H1 (cell line): ENCODE measurements at regions not wholly inside any gene's neighbourhood (a gene's known extent, or its start where the extent isn't known, plus 50 kb on each side); places are given as distances from the start of the nearest gene placed in this dataset.

Experiments used
- CTCF ChIA-PET: fragments of 300-600 bp; sonication (Branson Sonifier 250); formaldehyde crosslinking; loops from one replicate; lab custom pipeline; 2021; ENCODE audit not compliant: partially characterized antibody; lab: Charles Lee
- POLR2A ChIA-PET: fragments of 300-600 bp; sonication (Branson Sonifier 250); formaldehyde crosslinking; loops from one replicate; lab custom pipeline; 2021; ENCODE audit warnings: inconsistent platforms; ENCODE audit not compliant: partially characterized antibody; lab: Charles Lee
- DNase-seq, 2 experiments: peaks; one replicate each; pipeline versions ENCODE4 v3.0.0 to v3.0.0-alpha.2; 2010 to 2022; ENCODE audit warnings: low spot score in 2 of 2, low read depth in 1 of 2, mixed read lengths in 1 of 2
- FAIRE-seq: peaks from 2 replicates; lab custom pipeline; 2011; peaks lifted over from hg19 to GRCh38; lab: Jason Lieb, UNC
- H2AFZ ChIP-seq: 2 replicates; pipeline ENCODE4 v1.8.1; 2012; ENCODE audit warnings: low read length, inconsistent platforms
- H2AK5ac ChIP-seq: 2 replicates; pipeline ENCODE4 v1.6.1; 2013; ENCODE audit warnings: low read depth, low read length
- H2BK120ac ChIP-seq: replicated peaks from 2 replicates; pipeline ENCODE3; 2013; ENCODE audit warnings: low read depth, low read length, inconsistent platforms
- H2BK12ac ChIP-seq: 2 replicates; pipeline ENCODE4 v1.6.1; 2013; ENCODE audit warnings: low read depth, low read length
- H2BK15ac ChIP-seq: 2 replicates; pipeline ENCODE4 v1.6.1; 2013; ENCODE audit warnings: low read length
- H2BK20ac ChIP-seq: 2 replicates; pipeline ENCODE4 v1.6.1; 2013; ENCODE audit warnings: low read length
- H2BK5ac ChIP-seq: 2 replicates; pipeline ENCODE4 v1.6.1; 2013; ENCODE audit warnings: low read depth, low read length
- H3K14ac ChIP-seq: 2 replicates; pipeline ENCODE4 v1.6.1; 2013; ENCODE audit warnings: inconsistent platforms; ENCODE audit not compliant: insufficient read length
- H3K18ac ChIP-seq: 2 replicates; pipeline ENCODE4 v1.6.1; 2013; ENCODE audit warnings: low read length; ENCODE audit errors: extremely low read depth
- H3K23ac ChIP-seq: 2 replicates; pipeline ENCODE4 v1.6.1; 2013; ENCODE audit warnings: inconsistent platforms; ENCODE audit not compliant: insufficient read length
- H3K23me2 ChIP-seq: 2 replicates; pipeline ENCODE4 v1.6.1; 2013; ENCODE audit warnings: low read depth, low read length
- H3K27ac ChIP-seq: 2 replicates; pipeline ENCODE4 v1.6.1; 2011; ENCODE audit warnings: low read depth, low read length, inconsistent platforms
- H3K27me3 ChIP-seq, 4 experiments: replicated peaks in 1 of 4; 1 replicate in 1 of 4; 2 replicates in 3 of 4; pipeline versions ENCODE4 v1.6.1 to v1.8.1; 2011 to 2013; ENCODE audit warnings: low read length in 3 of 4, mild to moderate bottlenecking in 3 of 4, inconsistent platforms in 2 of 4, mixed read lengths in 2 of 4, moderate library complexity in 1 of 4; ENCODE audit not compliant: control insufficient read depth in 3 of 4, insufficient read depth in 3 of 4; ENCODE audit errors: extremely low read depth in 1 of 4
- H3K36me3 ChIP-seq, 4 experiments: 2 replicates each; pipeline versions ENCODE4 v1.6.1 to v1.8.1; 2011 to 2013; ENCODE audit warnings: mild to moderate bottlenecking in 4 of 4, low read length in 3 of 4, moderate library complexity in 2 of 4, control low read depth in 1 of 4, inconsistent platforms in 1 of 4; ENCODE audit not compliant: insufficient read depth in 4 of 4, control insufficient read depth in 2 of 4
- H3K4ac ChIP-seq: replicated peaks from 2 replicates; pipeline ENCODE3; 2013; ENCODE audit warnings: low read length, low read depth, mixed read lengths, inconsistent platforms; ENCODE audit not compliant: insufficient read length
- H3K4me1 ChIP-seq, 4 experiments: replicated peaks in 1 of 4; 1 replicate in 1 of 4; 2 replicates in 3 of 4; pipeline versions ENCODE4 v1.6.1 to v1.8.1; 2011 to 2013; ENCODE audit warnings: low read length in 3 of 4, inconsistent platforms in 2 of 4, mixed read lengths in 1 of 4; ENCODE audit not compliant: insufficient read depth in 4 of 4, control insufficient read depth in 3 of 4
- H3K4me2 ChIP-seq, 2 experiments: 2 replicates each; pipeline versions ENCODE4 v1.6.1 to v1.8.1; 2011 to 2013; ENCODE audit warnings: low read depth in 2 of 2, low read length in 2 of 2, control low read depth in 1 of 2, inconsistent platforms in 1 of 2, mild to moderate bottlenecking in 1 of 2; ENCODE audit not compliant: insufficient read depth in 1 of 2
- H3K4me3 ChIP-seq, 4 experiments: fragments of 200-600, 300-600 bp in 1 of 4; sonication (generic), shearing (Covaris generic), sonication (Bioruptor Twin) in 1 of 4; 2 replicates each; pipeline versions ENCODE4 v1.5.1 to v1.8.1; 2011 to 2016; ENCODE audit warnings: low read length in 4 of 4, low read depth in 3 of 4, control low read depth in 2 of 4, inconsistent platforms in 2 of 4, mild to moderate bottlenecking in 2 of 4, mixed read lengths in 1 of 4, moderate library complexity in 1 of 4; ENCODE audit not compliant: insufficient read depth in 2 of 4; ENCODE audit errors: extremely low read depth in 1 of 4
- H3K56ac ChIP-seq: replicated peaks from 2 replicates; pipeline ENCODE3; 2013; ENCODE audit warnings: low read depth, mild to moderate bottlenecking, mixed read lengths, low read length, inconsistent platforms; ENCODE audit not compliant: insufficient read length
- H3K79me1 ChIP-seq: 2 replicates; pipeline ENCODE4 v1.6.1; 2013; ENCODE audit warnings: low read depth, low read length, control low read depth
- H3K79me2 ChIP-seq, 2 experiments: 2 replicates each; pipeline versions ENCODE4 v1.6.1 to v1.8.1; 2012 to 2013; ENCODE audit warnings: low read length in 2 of 2, mild to moderate bottlenecking in 2 of 2, inconsistent platforms in 1 of 2; ENCODE audit not compliant: insufficient read depth in 2 of 2, control insufficient read depth in 1 of 2
- H3K9ac ChIP-seq, 4 experiments: replicated peaks in 1 of 4; 1 replicate in 1 of 4; 2 replicates in 3 of 4; pipeline versions ENCODE4 v1.6.1 to v1.8.1; 2011 to 2013; ENCODE audit warnings: low read depth in 3 of 4, low read length in 3 of 4, control low read depth in 2 of 4, mild to moderate bottlenecking in 2 of 4, moderate library complexity in 2 of 4, inconsistent platforms in 1 of 4; ENCODE audit errors: extremely low read depth in 1 of 4
- H3K9me3 ChIP-seq, 2 experiments: 2 replicates each; pipeline versions ENCODE4 v1.6.1 to v1.8.1; 2012 to 2013; ENCODE audit warnings: mild to moderate bottlenecking in 2 of 2, moderate library complexity in 2 of 2, control low read depth in 1 of 2, inconsistent platforms in 1 of 2, low read depth in 1 of 2, low read length in 1 of 2, mixed read lengths in 1 of 2; ENCODE audit not compliant: insufficient read depth in 2 of 2
- H4K20me1 ChIP-seq, 2 experiments: replicated peaks in 1 of 2; 2 replicates each; pipeline versions ENCODE3 to v1.8.1; 2011 to 2013; ENCODE audit warnings: inconsistent platforms in 2 of 2, low read length in 2 of 2, mild to moderate bottlenecking in 1 of 2; ENCODE audit not compliant: insufficient read depth in 2 of 2, control insufficient read depth in 1 of 2
- H4K5ac ChIP-seq: 2 replicates; pipeline ENCODE4 v1.6.1; 2013; ENCODE audit warnings: low read length, low read depth, mixed read lengths, inconsistent platforms; ENCODE audit not compliant: insufficient read length
- H4K8ac ChIP-seq: 2 replicates; pipeline ENCODE4 v1.8.0; 2013; ENCODE audit warnings: mild to moderate bottlenecking, moderate library complexity, low read length, inconsistent platforms; ENCODE audit not compliant: insufficient read depth; ENCODE audit errors: extremely low read depth
- H4K91ac ChIP-seq: replicated peaks from 2 replicates; pipeline ENCODE3; 2013; ENCODE audit warnings: low read length, mixed read lengths, inconsistent platforms; ENCODE audit not compliant: insufficient read length
- CHD1 ChIP-seq: IDR thresholded peaks from 2 replicates; pipeline ENCODE4 v1.6.1; 2012; ENCODE audit warnings: low read depth, low read length, improper control_type of control experiment
- CTCF ChIP-seq, 3 experiments: IDR thresholded peaks; 1 replicate in 2 of 3; 2 replicates in 1 of 3; pipeline versions ENCODE4 v1.5.1 to v1.6.1; 2011; ENCODE audit warnings: low read length in 3 of 3, mild to moderate bottlenecking in 3 of 3, inconsistent platforms in 2 of 3, low read depth in 1 of 3, moderate library complexity in 1 of 3; ENCODE audit not compliant: insufficient read depth in 1 of 3; ENCODE audit errors: control extremely low read depth in 1 of 3
- EGR1 ChIP-seq: IDR thresholded peaks from 2 replicates; pipeline ENCODE4 v1.6.1; 2011; ENCODE audit warnings: low read depth, low read length, borderline replicate concordance
- FOSL1 ChIP-seq: IDR thresholded peaks from 2 replicates; pipeline ENCODE4 v1.6.1; 2011; ENCODE audit warnings: mild to moderate bottlenecking, low read depth, low read length, moderate library complexity; ENCODE audit not compliant: insufficient read depth
- POLR2A ChIP-seq, 2 experiments: IDR thresholded peaks; 1 replicate in 1 of 2; 2 replicates in 1 of 2; pipeline ENCODE4 v1.6.1; 2011; ENCODE audit warnings: low read depth in 2 of 2, low read length in 2 of 2, mild to moderate bottlenecking in 2 of 2; ENCODE audit errors: control extremely low read depth in 1 of 2
- RAD21 ChIP-seq, 2 experiments: IDR thresholded peaks in 1 of 2; conservative IDR thresholded peaks in 1 of 2; 2 replicates each; pipeline ENCODE4 v1.6.1; 2011; ENCODE audit warnings: low read depth in 2 of 2, low read length in 2 of 2, improper control_type of control experiment in 1 of 2, inconsistent platforms in 1 of 2, mild to moderate bottlenecking in 1 of 2, moderate library complexity in 1 of 2
- RFX5 ChIP-seq: IDR thresholded peaks from 2 replicates; pipeline ENCODE4 v1.6.1; 2011; ENCODE audit warnings: low read depth, low read length, improper control_type of control experiment, borderline replicate concordance
- SIN3A ChIP-seq, 2 experiments: IDR thresholded peaks in 1 of 2; conservative IDR thresholded peaks in 1 of 2; 2 replicates each; pipeline ENCODE4 v1.6.1; 2011 to 2012; ENCODE audit warnings: low read length in 2 of 2, improper control_type of control experiment in 1 of 2, low read depth in 1 of 2, mild to moderate bottlenecking in 1 of 2
- SP4 ChIP-seq: IDR thresholded peaks from 2 replicates; pipeline ENCODE4 v1.6.1; 2012; ENCODE audit warnings: low read length, inconsistent platforms
- TAF7 ChIP-seq: optimal IDR thresholded peaks from 2 replicates; pipeline ENCODE3; 2011; ENCODE audit warnings: low read depth, mild to moderate bottlenecking, inconsistent platforms, low read length, moderate library complexity, borderline replicate concordance
- WGBS, 2 experiments: shearing (Covaris generic) in 1 of 2; methylation state at CpG; one replicate each; pipeline versions ENCODE4 v1.1.6 to v1.1.7; 2013 to 2015; ENCODE audit warnings: low lambda C conversion rate in 2 of 2, mixed read lengths in 2 of 2, inconsistent platforms in 1 of 2, low coverage in 1 of 2, missing lambda C conversion rate in 1 of 2; ENCODE audit not compliant: insufficient replicate concordance in 2 of 2, insufficient coverage in 1 of 2, insufficient read length in 1 of 2; ENCODE audit errors: extremely low coverage in 1 of 2, missing lambda C conversion rate in 1 of 2; 5-methylcytosine and 5-hydroxymethylcytosine counted together
- TF ChIP-seq, protein P1 (sequence below): IDR thresholded peaks from 2 replicates; pipeline ENCODE4 v1.6.1; 2011; ENCODE audit warnings: low read depth, mild to moderate bottlenecking, low read length; ENCODE audit not compliant: insufficient read depth

DNA sequence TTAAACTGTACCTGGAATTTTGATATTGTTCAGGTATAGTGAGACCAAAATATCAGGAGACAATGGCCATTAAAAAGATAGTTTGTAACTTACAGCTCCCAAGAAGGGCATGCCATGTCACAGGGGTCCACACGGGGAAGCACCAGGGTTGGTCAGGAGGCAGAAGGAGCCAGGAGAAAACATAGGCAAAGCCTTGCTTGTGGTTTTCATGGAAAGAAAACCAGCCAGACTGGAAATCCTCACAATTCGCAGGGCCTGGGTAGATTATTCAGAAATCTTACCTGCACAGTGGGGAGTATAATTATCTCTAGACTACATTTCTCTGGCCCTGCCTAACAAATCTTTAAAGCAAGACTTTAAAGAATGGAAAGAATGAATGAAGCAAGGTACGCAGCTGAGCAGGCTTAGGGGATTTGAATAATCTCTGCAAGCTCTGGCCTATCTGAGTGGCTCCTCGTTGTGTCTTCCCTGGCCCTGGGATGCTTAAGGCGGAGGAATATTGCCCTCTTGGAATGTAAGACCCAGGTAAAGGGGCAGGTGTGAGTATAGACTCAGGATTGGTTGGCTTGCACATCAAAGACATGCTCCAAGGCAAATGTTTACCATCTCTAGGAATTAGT, 66.9 kb upstream of the CDC42EP3 start:
- no peak for FAIRE-seq
- H2AK5ac ChIP-seq = no peak overlapping the region
- H3K4ac ChIP-seq = no peak overlapping the region
- no peak overlapping the region for H4K8ac ChIP-seq
- H3K14ac ChIP-seq = no peak overlapping the region
- no peaks in the 10 kb centered on the region for H3K23me2 ChIP-seq
- WGBS, 2 experiments = 92% methylated on average over 5 of the region's 5 CpGs; no CpG with 5 or more reads in 1 of the 2 experiments
- no peak overlapping the region for H3K18ac ChIP-seq
- POLR2A ChIA-PET = no interaction called here
- no peak overlapping the region for H2BK15ac ChIP-seq
- H3K36me3 ChIP-seq = no peaks in the 10 kb centered on the region
- H3K4me3 ChIP-seq = no peak overlapping the region
- H3K23ac ChIP-seq = no peak overlapping the region
- CTCF ChIA-PET = no interaction called here
- H3K4me1 ChIP-seq = no peaks in the 10 kb centered on the region
- no peak overlapping the region for H4K91ac ChIP-seq
- no peaks in the 10 kb centered on the region for H3K27me3 ChIP-seq
- no peak overlapping the region for H3K27ac ChIP-seq
- no peak overlapping the region for H3K4me2 ChIP-seq
- no peaks in the 10 kb centered on the region for H3K79me1 ChIP-seq
- no peak overlapping the region for H2BK5ac ChIP-seq
- no peak overlapping the region for H3K56ac ChIP-seq
- no peak overlapping the region for H2BK12ac ChIP-seq
- H3K9ac ChIP-seq = no peak overlapping the region
- H3K79me2 ChIP-seq = no peaks in the 10 kb centered on the region
- DNase-seq = no peak
- H3K9me3 ChIP-seq = no peaks in the 10 kb centered on the region
- no peaks in the 10 kb centered on the region for H4K20me1 ChIP-seq
- no peak overlapping the region for H2BK120ac ChIP-seq
- H2AFZ ChIP-seq = no peak overlapping the region
- H4K5ac ChIP-seq = no peak overlapping the region
- H2BK20ac ChIP-seq = no peak overlapping the region
- TF ChIP-seq CTCF (IDR thresholded peaks at IDR 0.05; ENCODE audit: control extremely low read depth in 1 of 3, insufficient read depth in 1 of 3, low read depth in 1 of 3, low read length in 3 of 3) (no peak), FOSL1 (no peak), SP4 (no peak), RFX5 (no peak), EGR1 (no peak), RAD21 (IDR thresholded peaks at IDR 0.05 in 1 of 2, conservative IDR thresholded peaks at IDR 0.05 in 1 of 2; ENCODE audit: low read depth in 2 of 2, low read length in 2 of 2) (no peak), CHD1 (no peak), TAF7 (no peak), POLR2A (IDR thresholded peaks at IDR 0.05; ENCODE audit: control extremely low read depth in 1 of 2, low read depth in 2 of 2, low read length in 2 of 2) (no peak), SIN3A (conservative IDR thresholded peaks at IDR 0.05 in 1 of 2, IDR thresholded peaks at IDR 0.05 in 1 of 2; ENCODE audit: low read depth in 1 of 2, low read length in 2 of 2) (no peak)
- TF ChIP-seq, protein P1, sequence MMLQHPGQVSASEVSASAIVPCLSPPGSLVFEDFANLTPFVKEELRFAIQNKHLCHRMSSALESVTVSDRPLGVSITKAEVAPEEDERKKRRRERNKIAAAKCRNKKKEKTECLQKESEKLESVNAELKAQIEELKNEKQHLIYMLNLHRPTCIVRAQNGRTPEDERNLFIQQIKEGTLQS = no peak
